ENCODE measurements at regions not wholly inside any gene's neighbourhood (a gene's known extent, or its start where the extent isn't known, plus 50 kb on each side); places are given as distances from the start of the nearest gene placed in this dataset.
"Not testable (repeated sequence)": the region's sequence is repeated elsewhere in the genome, so short reads cannot be mapped to it uniquely, and the experiment has no call there.

DNA sequence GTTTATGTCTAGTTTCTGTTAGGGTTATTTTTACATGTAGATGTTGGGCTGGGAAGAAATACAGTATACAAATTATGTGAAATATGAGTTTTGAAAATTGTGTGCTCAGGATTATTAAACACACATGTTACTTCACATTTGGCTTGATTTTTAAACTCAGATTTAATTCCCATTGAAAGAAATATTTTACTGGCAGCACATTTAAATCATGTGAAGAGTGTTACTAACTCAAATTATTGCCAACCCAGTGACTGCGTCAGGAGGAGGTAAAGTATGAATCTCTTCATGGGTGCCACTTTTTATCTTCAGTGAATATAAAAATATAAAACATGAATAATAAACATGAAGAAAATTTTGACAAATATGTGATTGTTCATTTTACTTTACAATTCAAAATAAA lies 457.5 kb upstream of the CCDC179 start:
- H3K4me1 ChIP-seq, result no peaks in the 10 kb centered on the region
- TF ChIP-seq, protein P1, sequence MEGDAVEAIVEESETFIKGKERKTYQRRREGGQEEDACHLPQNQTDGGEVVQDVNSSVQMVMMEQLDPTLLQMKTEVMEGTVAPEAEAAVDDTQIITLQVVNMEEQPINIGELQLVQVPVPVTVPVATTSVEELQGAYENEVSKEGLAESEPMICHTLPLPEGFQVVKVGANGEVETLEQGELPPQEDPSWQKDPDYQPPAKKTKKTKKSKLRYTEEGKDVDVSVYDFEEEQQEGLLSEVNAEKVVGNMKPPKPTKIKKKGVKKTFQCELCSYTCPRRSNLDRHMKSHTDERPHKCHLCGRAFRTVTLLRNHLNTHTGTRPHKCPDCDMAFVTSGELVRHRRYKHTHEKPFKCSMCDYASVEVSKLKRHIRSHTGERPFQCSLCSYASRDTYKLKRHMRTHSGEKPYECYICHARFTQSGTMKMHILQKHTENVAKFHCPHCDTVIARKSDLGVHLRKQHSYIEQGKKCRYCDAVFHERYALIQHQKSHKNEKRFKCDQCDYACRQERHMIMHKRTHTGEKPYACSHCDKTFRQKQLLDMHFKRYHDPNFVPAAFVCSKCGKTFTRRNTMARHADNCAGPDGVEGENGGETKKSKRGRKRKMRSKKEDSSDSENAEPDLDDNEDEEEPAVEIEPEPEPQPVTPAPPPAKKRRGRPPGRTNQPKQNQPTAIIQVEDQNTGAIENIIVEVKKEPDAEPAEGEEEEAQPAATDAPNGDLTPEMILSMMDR (IDR thresholded peaks at IDR 0.05), result no peak
- TF ChIP-seq POLR2A (IDR thresholded peaks at IDR 0.05), result no peak
- no peak overlapping the region for H3K27ac ChIP-seq
- intact Hi-C loops (cut with DNase I), result no loop called here
- no peak for DNase-seq
- H3K36me3 ChIP-seq, result no peaks in the 10 kb centered on the region
- no peak overlapping the region for H3K4me3 ChIP-seq
- H3K27me3 ChIP-seq, result no peaks in the 10 kb centered on the region
- peaks cover 0 to 9% (median 0%) of the 10 kb centered on the region in 3 donors for H3K9me3 ChIP-seq
- 68 to 76% methylated on average over 1 of the region's 1 CpG for WGBS, 2 donors

DNA sequence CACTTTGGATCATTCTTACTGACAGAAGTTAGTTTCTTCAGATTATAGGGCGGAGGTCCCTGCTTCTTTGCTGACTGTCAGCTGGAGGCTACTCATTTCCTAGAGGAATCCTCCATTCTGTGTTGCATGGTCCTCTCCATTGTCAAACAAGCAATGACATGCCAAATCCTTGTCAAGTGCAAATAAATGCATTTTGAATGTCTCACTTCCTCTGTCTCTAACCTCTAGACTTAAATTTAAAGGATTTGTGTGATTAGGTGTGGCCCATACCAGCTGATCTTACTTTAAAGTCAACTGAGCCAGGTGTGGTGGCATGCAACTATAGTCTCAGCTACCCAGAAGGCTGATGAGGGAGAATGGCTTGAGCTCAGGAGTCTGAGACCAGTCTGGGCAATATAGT lies 458.4 kb upstream of the CCDC179 start:
- intact Hi-C loops (cut with DNase I), result no loop called here
- Histone ChIP-seq H3K27ac (no peak overlapping the region), H3K9me3 (peaks cover 0 to 9% (median 0%) of the 10 kb centered on the region in 3 donors), H3K4me1 (no peaks in the 10 kb centered on the region), H3K27me3 (no peaks in the 10 kb centered on the region), H3K4me3 (no peak overlapping the region), H3K36me3 (no peaks in the 10 kb centered on the region)
- no peak for TF ChIP-seq POLR2A (IDR thresholded peaks at IDR 0.05)
- TF ChIP-seq, protein P1 (IDR thresholded peaks at IDR 0.05), result no peak
- WGBS, 2 donors, result 38 to 55% methylated on average over 1 of the region's 1 CpG
- no peak for DNase-seq

DNA sequence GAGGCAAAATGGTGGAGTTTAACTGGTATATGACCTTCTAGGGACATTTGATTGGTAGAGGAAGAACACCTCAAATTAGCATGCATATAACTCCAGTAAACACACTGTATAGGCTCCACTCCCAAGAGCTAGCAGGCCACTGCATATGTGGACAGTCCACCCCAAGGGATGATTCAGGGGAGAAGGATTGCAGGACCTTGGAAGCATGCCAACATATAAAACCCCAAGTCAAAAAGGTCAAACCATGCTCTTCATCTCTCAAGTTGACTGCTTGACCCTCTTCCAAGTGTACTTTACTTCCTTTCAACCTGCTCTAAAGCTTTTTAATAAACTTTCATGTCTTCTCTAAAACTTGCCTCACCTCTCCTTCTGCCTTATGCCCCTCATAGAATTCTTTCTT lies 459.9 kb upstream of the CCDC179 start:
- H3K36me3 ChIP-seq, result no peaks in the 10 kb centered on the region
- no peak for DNase-seq
- TF ChIP-seq, protein P1 (IDR thresholded peaks at IDR 0.05), result no peak
- no peak for TF ChIP-seq POLR2A (IDR thresholded peaks at IDR 0.05)
- H3K27me3 ChIP-seq, result no peaks in the 10 kb centered on the region
- no peak overlapping the region for H3K27ac ChIP-seq
- no peaks in the 10 kb centered on the region for H3K4me1 ChIP-seq
- H3K4me3 ChIP-seq, result no peak overlapping the region
- intact Hi-C loops (cut with DNase I), result no loop called here
- peaks cover 0 to 9% (median 0%) of the 10 kb centered on the region in 3 donors for H3K9me3 ChIP-seq

DNA sequence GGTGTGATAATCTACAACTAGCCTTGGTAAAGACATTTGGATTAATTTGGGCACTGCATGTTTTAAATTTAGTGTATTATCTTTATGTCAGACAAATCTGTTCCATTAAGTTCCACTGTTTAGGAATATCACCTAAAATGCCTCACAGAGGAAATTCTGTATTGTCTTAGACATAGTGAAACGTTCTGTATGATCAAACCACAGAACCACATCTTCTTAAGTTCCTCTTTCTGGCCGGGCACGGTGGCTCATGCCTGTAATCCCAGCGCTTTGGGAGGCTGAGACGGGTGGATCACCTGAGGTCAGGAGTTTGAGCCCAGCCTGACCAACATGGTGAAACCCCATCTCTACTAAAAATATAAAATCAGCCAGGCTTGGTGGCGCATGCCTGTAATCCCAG lies 475.3 kb upstream of the CCDC179 start:
- H3K27me3 ChIP-seq; DNase-seq; H3K27ac ChIP-seq; H3K4me1 ChIP-seq; intact Hi-C loops (cut with DNase I); H3K36me3 ChIP-seq; H3K4me3 ChIP-seq: not testable (repeated sequence)
- H3K9me3 ChIP-seq, result peaks cover 0 to 14% (median 5%) of the 10 kb centered on the region in 3 donors
- 57 to 83% methylated on average over 5 to 6 of the region's 6 CpGs for WGBS, 2 donors

DNA sequence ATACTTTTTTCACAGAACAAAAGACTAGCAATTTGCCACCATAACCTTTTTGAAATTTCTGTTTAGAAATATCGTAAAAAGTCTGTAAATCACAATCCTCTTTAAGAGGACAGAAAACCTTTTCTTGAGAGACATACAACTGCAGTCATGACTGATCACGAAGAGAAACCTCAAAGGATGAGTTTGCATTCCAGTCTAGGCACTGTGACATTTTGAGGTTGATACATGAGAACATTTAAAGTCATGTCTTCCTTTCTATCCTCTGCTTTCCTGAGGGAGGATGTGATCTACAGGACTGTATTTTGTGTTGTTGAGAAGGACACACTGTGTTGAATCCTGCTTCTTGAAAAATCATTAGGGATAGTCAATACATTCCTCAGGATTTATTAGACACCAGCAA lies 476.7 kb upstream of the CCDC179 start:
- WGBS, 2 donors, result 44 to 57% methylated on average over 2 of the region's 2 CpGs

More for the DNA sequence above, 476.7 kb upstream of the CCDC179 start:
- Histone ChIP-seq H3K36me3 (no peaks in the 10 kb centered on the region), H3K4me1 (no peaks in the 10 kb centered on the region), H3K27me3 (no peaks in the 10 kb centered on the region), H3K9me3 (peaks cover 0 to 7% (median under 1%) of the 10 kb centered on the region in 3 donors), H3K27ac (no peak overlapping the region), H3K4me3 (no peak overlapping the region)
- no peak for TF ChIP-seq POLR2A (IDR thresholded peaks at IDR 0.05)
- TF ChIP-seq, protein P1 (IDR thresholded peaks at IDR 0.05), result no peak
- DNase-seq, result no peak
- intact Hi-C loops (cut with DNase I), result no loop called here

Measured in esophagus squamous epithelium (tissue), 5 donors.